AG10803 (cell line): ENCODE measurements at regions not wholly inside any gene's neighbourhood (a gene's known extent, or its start where the extent isn't known, plus 50 kb on each side); places are given as distances from the start of the nearest gene placed in this dataset.

Experiments used
- DNase-seq: peaks from one replicate; pipeline ENCODE4 v3.0.0; 2010; ENCODE audit warnings: low read depth
- H3K4me3 ChIP-seq: 2 replicates; pipeline ENCODE4 v1.5.1; 2011; ENCODE audit warnings: mild to moderate bottlenecking, low read length, control low read depth
- TF ChIP-seq, protein P1 (sequence below): conservative IDR thresholded peaks from 2 replicates; pipeline ENCODE4 v1.5.1; 2011; ENCODE audit warnings: mild to moderate bottlenecking, low read length, control low read depth, inconsistent platforms

GRCh38 chr3:159693226-159693625, 295.4 kb upstream of the IL12A start:
- no peak for DNase-seq
- no peak overlapping the region for H3K4me3 ChIP-seq
- TF ChIP-seq, protein P1, sequence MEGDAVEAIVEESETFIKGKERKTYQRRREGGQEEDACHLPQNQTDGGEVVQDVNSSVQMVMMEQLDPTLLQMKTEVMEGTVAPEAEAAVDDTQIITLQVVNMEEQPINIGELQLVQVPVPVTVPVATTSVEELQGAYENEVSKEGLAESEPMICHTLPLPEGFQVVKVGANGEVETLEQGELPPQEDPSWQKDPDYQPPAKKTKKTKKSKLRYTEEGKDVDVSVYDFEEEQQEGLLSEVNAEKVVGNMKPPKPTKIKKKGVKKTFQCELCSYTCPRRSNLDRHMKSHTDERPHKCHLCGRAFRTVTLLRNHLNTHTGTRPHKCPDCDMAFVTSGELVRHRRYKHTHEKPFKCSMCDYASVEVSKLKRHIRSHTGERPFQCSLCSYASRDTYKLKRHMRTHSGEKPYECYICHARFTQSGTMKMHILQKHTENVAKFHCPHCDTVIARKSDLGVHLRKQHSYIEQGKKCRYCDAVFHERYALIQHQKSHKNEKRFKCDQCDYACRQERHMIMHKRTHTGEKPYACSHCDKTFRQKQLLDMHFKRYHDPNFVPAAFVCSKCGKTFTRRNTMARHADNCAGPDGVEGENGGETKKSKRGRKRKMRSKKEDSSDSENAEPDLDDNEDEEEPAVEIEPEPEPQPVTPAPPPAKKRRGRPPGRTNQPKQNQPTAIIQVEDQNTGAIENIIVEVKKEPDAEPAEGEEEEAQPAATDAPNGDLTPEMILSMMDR, result no peak

GRCh38 chr3:159711560-159712333, 276.9 kb upstream of the IL12A start:
- DNase-seq, result peak; percentile 91
- TF ChIP-seq, protein P1, result no peak
- H3K4me3 ChIP-seq, result no peak overlapping the region

GRCh38 chr3:159721324-159721723, 267.3 kb upstream of the IL12A start:
- TF ChIP-seq, protein P1, result no peak
- no peak overlapping the region for H3K4me3 ChIP-seq
- DNase-seq, result peak; percentile 31

GRCh38 chr3:159723295-159723694, 265.3 kb upstream of the IL12A start:
- H3K4me3 ChIP-seq, result no peak overlapping the region
- TF ChIP-seq, protein P1, result no peak
- DNase-seq, result no peak

DNA sequence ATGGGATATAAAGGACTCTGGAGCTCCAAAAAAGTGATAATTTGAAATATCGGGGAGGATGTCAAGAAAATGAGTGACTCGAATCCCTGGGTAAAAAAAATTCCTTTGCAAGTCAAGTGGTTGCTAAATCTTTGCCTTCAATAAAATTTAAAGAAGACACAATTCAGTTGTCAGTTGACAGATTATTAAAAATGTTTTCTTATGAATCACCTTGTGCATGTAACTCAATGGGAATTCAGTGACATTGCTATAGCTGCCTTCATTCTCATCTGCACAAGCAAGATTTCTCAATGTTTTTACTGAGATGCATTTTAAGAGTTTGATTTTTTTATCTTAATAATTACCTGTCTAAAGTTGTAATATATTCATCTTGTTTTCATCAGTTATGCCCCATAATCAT, 264.0 kb upstream of the IL12A start:
- TF ChIP-seq, protein P1, result no peak
- peak; percentile 65 for DNase-seq
- H3K4me3 ChIP-seq, result no peak overlapping the region

GRCh38 chr3:159726231-159726964, 262.2 kb upstream of the IL12A start:
- peak; percentile 40 for DNase-seq
- no peak overlapping the region for H3K4me3 ChIP-seq
- TF ChIP-seq, protein P1, result no peak

- H3K4me3 ChIP-seq, result no peak overlapping the region
- TF ChIP-seq, protein P1, result no peak
- DNase-seq, result no peak
These were observed 261.1 kb upstream of the IL12A start for GRCh38 chr3:159727506-159727905.
